Neural progenitor cell (in vitro differentiated cells): ENCODE measurements at regions not wholly inside any gene's neighbourhood (a gene's known extent, or its start where the extent isn't known, plus 50 kb on each side); places are given as distances from the start of the nearest gene placed in this dataset.

ENCODE experiments used
- DNase-seq: peaks from one replicate; pipeline ENCODE4 v3.0.0-alpha.2; 2016; ENCODE audit warnings: low spot score
- H2AFZ ChIP-seq: fragments of 200-600 bp; sonication (generic); replicated peaks from 2 replicates; pipeline ENCODE4 v1.6.1; 2016; ENCODE audit warnings: antibody characterized with exemption
- H3F3A ChIP-seq: fragments of 200-600 bp; sonication (generic); 2 replicates; pipeline ENCODE4 v1.6.1; 2016; ENCODE audit warnings: antibody characterized with exemption, low read depth
- H3K27ac ChIP-seq: fragments of 200-600 bp; sonication (generic); 2 replicates; pipeline ENCODE4 v1.5.1; 2016; ENCODE audit warnings: mild to moderate bottlenecking
- H3K27me3 ChIP-seq: fragments of 200-600 bp; sonication (generic); 2 replicates; pipeline ENCODE4 v1.6.1; 2016; ENCODE audit warnings: mild to moderate bottlenecking, moderate library complexity
- H3K36me3 ChIP-seq: fragments of 200-600 bp; sonication (generic); 2 replicates; pipeline ENCODE4 v1.5.1; 2016
- H3K4me1 ChIP-seq: fragments of 200-600 bp; sonication (generic); 2 replicates; pipeline ENCODE4 v1.6.1; 2016; ENCODE audit warnings: mixed run types
- H3K4me2 ChIP-seq: fragments of 200-600 bp; sonication (generic); 2 replicates; pipeline ENCODE4 v1.6.1; 2016
- H3K4me3 ChIP-seq: fragments of 200-600 bp; sonication (generic); 2 replicates; pipeline ENCODE4 v1.5.1; 2016
- H3K79me2 ChIP-seq: fragments of 200-600 bp; sonication (generic); 2 replicates; pipeline ENCODE4 v1.6.1; 2016; ENCODE audit warnings: low read depth
- H3K9ac ChIP-seq: fragments of 200-600 bp; sonication (generic); 2 replicates; pipeline ENCODE4 v1.6.1; 2016
- H3K9me3 ChIP-seq: fragments of 200-600 bp; sonication (generic); 2 replicates; pipeline ENCODE4 v1.5.1; 2016; ENCODE audit warnings: low read depth
- H4K20me1 ChIP-seq: fragments of 200-600 bp; sonication (generic); 2 replicates; pipeline ENCODE4 v1.6.1; 2016; ENCODE audit warnings: low read depth
- H3K27ac Mint-ChIP-seq: 3 replicates; pipeline ENCODE4 v1.8.0; 2021; ENCODE audit warnings: mixed read lengths
- H3K27me3 Mint-ChIP-seq: 2 replicates; pipeline ENCODE4 v1.8.0; 2022; ENCODE audit warnings: low read depth, mild to moderate bottlenecking, inconsistent platforms, moderate library complexity, mixed read lengths; ENCODE audit not compliant: insufficient read depth
- H3K36me3 Mint-ChIP-seq: 3 replicates; pipeline ENCODE4 v1.8.0; 2021; ENCODE audit warnings: mixed read lengths
- H3K4me1 Mint-ChIP-seq: 3 replicates; pipeline ENCODE4 v1.8.0; 2021; ENCODE audit warnings: mixed read lengths
- H3K4me3 Mint-ChIP-seq: 3 replicates; pipeline ENCODE4 v1.8.0; 2021; ENCODE audit warnings: mild to moderate bottlenecking, moderate library complexity, mixed read lengths
- H3K9me3 Mint-ChIP-seq: 3 replicates; pipeline ENCODE4 v1.8.0; 2020; ENCODE audit warnings: mixed read lengths
- CTCF ChIP-seq: fragments of 200-600 bp; sonication (generic); IDR thresholded peaks from 2 replicates; pipeline ENCODE4 v1.5.1; 2017; ENCODE audit warnings: antibody characterized with exemption, mild to moderate bottlenecking
- EZH2 ChIP-seq: fragments of 200-600 bp; sonication (generic); IDR thresholded peaks from 2 replicates; pipeline ENCODE4 v1.6.1; 2017; ENCODE audit warnings: antibody characterized with exemption, mild to moderate bottlenecking, moderate library complexity
- EZH2phosphoT487 ChIP-seq: fragments of 200-600 bp; sonication (generic); IDR thresholded peaks from 2 replicates; pipeline ENCODE4 v1.6.1; 2017; ENCODE audit warnings: antibody characterized with exemption

- H3K27me3 Mint-ChIP-seq: peaks cover 5% of the 10 kb centered on the region
- no peak overlapping the region for H3K4me3 Mint-ChIP-seq
- Histone ChIP-seq H3K79me2 (no peaks in the 10 kb centered on the region), H3K36me3 (no peaks in the 10 kb centered on the region), H3K4me1 (peaks cover 14% of the 10 kb centered on the region), H3K27ac (no peak overlapping the region), H3K27me3 (no peaks in the 10 kb centered on the region), H3K4me3 (no peak overlapping the region), H3F3A (no peaks in the 10 kb centered on the region), H3K4me2 (no peak overlapping the region), H3K9me3 (no peaks in the 10 kb centered on the region), H2AFZ (no peak overlapping the region), H3K9ac (no peak overlapping the region), H4K20me1 (no peaks in the 10 kb centered on the region)
- peaks cover 23% of the 10 kb centered on the region for H3K4me1 Mint-ChIP-seq
- H3K9me3 Mint-ChIP-seq: peaks cover 6% of the 10 kb centered on the region
- TF ChIP-seq EZH2 (no peak), EZH2phosphoT487 (no peak), CTCF (no peak)
- H3K27ac Mint-ChIP-seq: no peak overlapping the region
- no peak for DNase-seq
- H3K36me3 Mint-ChIP-seq: no peaks in the 10 kb centered on the region
Measured at GRCh38 chr13:50415428-50415827, 400.2 kb downstream of the KCNRG start.

- no peak for TF ChIP-seq EZH2
- TF ChIP-seq EZH2phosphoT487: no peak
- TF ChIP-seq CTCF: no peak
- Histone ChIP-seq H2AFZ (no peak overlapping the region), H3K4me1 (peaks cover 7% of the 10 kb centered on the region), H3F3A (no peaks in the 10 kb centered on the region), H3K9ac (no peak overlapping the region), H3K27ac (no peak overlapping the region), H3K79me2 (no peaks in the 10 kb centered on the region), H3K36me3 (no peaks in the 10 kb centered on the region), H4K20me1 (no peaks in the 10 kb centered on the region), H3K4me3 (no peak overlapping the region), H3K27me3 (no peaks in the 10 kb centered on the region), H3K4me2 (no peak overlapping the region), H3K9me3 (no peaks in the 10 kb centered on the region)
- Mint-ChIP-seq H3K27me3 (peaks cover 4% of the 10 kb centered on the region), H3K4me3 (no peak overlapping the region), H3K27ac (no peak overlapping the region), H3K4me1 (peaks cover 8% of the 10 kb centered on the region), H3K9me3 (peaks cover 6% of the 10 kb centered on the region), H3K36me3 (no peaks in the 10 kb centered on the region)
- DNase-seq: no peak
Measured at GRCh38 chr13:50417597-50417996, 402.4 kb downstream of the KCNRG start.

GRCh38 chr13:50419331-50419865 is 404.2 kb downstream of the KCNRG start:
- peaks cover 2% of the 10 kb centered on the region for H3K27me3 Mint-ChIP-seq
- peaks cover 6% of the 10 kb centered on the region for H3K9me3 Mint-ChIP-seq
- Histone ChIP-seq H3K79me2 (no peaks in the 10 kb centered on the region), H3F3A (no peaks in the 10 kb centered on the region), H3K4me2 (no peak overlapping the region), H2AFZ (no peak overlapping the region), H3K36me3 (no peaks in the 10 kb centered on the region), H3K27ac (no peak overlapping the region), H3K4me3 (no peak overlapping the region), H3K27me3 (no peaks in the 10 kb centered on the region), H4K20me1 (no peaks in the 10 kb centered on the region), H3K9ac (no peak overlapping the region), H3K9me3 (no peaks in the 10 kb centered on the region), H3K4me1 (peaks cover 5% of the 10 kb centered on the region)
- DNase-seq: no peak
- no peak overlapping the region for H3K4me3 Mint-ChIP-seq
- TF ChIP-seq CTCF (no peak), EZH2phosphoT487 (no peak), EZH2 (no peak)
- no peak overlapping the region for H3K27ac Mint-ChIP-seq
- peaks cover 4% of the 10 kb centered on the region for H3K4me1 Mint-ChIP-seq
- no peaks in the 10 kb centered on the region for H3K36me3 Mint-ChIP-seq
